A549 (cell line): ENCODE measurements at regions not wholly inside any gene's neighbourhood (a gene's known extent, or its start where the extent isn't known, plus 50 kb on each side); places are given as distances from the start of the nearest gene placed in this dataset.

Experiments used
- ATAC-seq, 2 experiments: fragments of 200-7000 bp in 1 of 2; fragments of >200 bp in 1 of 2; cut with Nextera tagmentation in 1 of 2; cut with Tn5 transposase in 1 of 2; 3 replicates each; pipeline versions ENCODE4 v1.8.0 to v1.9.1; 2018 to 2020; ENCODE audit warnings: mild to moderate bottlenecking in 1 of 2, moderate library complexity in 1 of 2
- CTCF ChIA-PET: fragments of 300-600 bp; sonication (Branson Sonifier 250); formaldehyde crosslinking; extraction: SDS; loops from one replicate; lab custom pipeline; 2021; ENCODE audit warnings: antibody characterized with exemption, inconsistent platforms; lab: Yijun Ruan, JAX
- POLR2A ChIA-PET: fragments of 350-600 bp; formaldehyde crosslinking; extraction: SDS; loops from one replicate; lab custom pipeline; 2021; ENCODE audit warnings: antibody characterized with exemption, inconsistent platforms; lab: Yijun Ruan, JAX
- DNase-seq, 2 experiments: peaks; one replicate each; pipeline versions ENCODE4 v3.0.0 to v3.0.0-alpha.2; 2011 to 2016; ENCODE audit warnings: low read depth in 1 of 2, low spot score in 1 of 2
- FAIRE-seq: peaks from 2 replicates; lab custom pipeline; 2011; peaks lifted over from hg19 to GRCh38; lab: Jason Lieb, UNC
- H3K27ac ChIP-seq, 2 experiments: fragments of >200 bp; sonication (Bioruptor Twin); formaldehyde crosslinking; 3 replicates each; pipeline ENCODE4 v1.5.1; 2016 to 2017
- H3K4me1 ChIP-seq: fragments of >200 bp; sonication (Bioruptor Twin); formaldehyde crosslinking; 3 replicates; pipeline ENCODE4 v1.6.1; 2016
- H3K4me2 ChIP-seq: fragments of >200 bp; sonication (Bioruptor Twin); formaldehyde crosslinking; 3 replicates; pipeline ENCODE4 v1.6.1; 2016
- H3K4me3 ChIP-seq: fragments of >200 bp; sonication (Bioruptor Twin); formaldehyde crosslinking; 3 replicates; pipeline ENCODE4 v1.5.1; 2016
- H3K9me3 ChIP-seq: fragments of >200 bp; sonication (Bioruptor Twin); formaldehyde crosslinking; 3 replicates; pipeline ENCODE4 v1.6.1; 2016
- BHLHE40 ChIP-seq: IDR thresholded peaks from 2 replicates; pipeline ENCODE4 v1.6.1; 2012; ENCODE audit warnings: low read depth, low read length, inconsistent platforms
- CHD2 ChIP-seq: fragments of 150-350 bp; IDR thresholded peaks from 2 replicates; pipeline ENCODE4 v1.6.1; 2014; ENCODE audit warnings: low read length; ENCODE audit not compliant: partially characterized antibody
- CHD4 ChIP-seq: fragments of 200-600 bp; sonication (generic); IDR thresholded peaks from 2 replicates; pipeline ENCODE4 v1.6.1; 2016; ENCODE audit warnings: antibody characterized with exemption, mild to moderate bottlenecking, borderline replicate concordance
- ESRRA ChIP-seq: fragments of 150-350 bp; IDR thresholded peaks from 2 replicates; pipeline ENCODE4 v1.6.1; 2014; ENCODE audit warnings: mild to moderate bottlenecking, low read length, borderline replicate concordance
- FOSB ChIP-seq: fragments of 250-450 bp; sonication (Bioruptor Pico); IDR thresholded peaks from 2 replicates; pipeline ENCODE4 v1.5.0; 2020; ENCODE audit warnings: mild to moderate bottlenecking, moderate library complexity
- FOSL2 ChIP-seq, 2 experiments: fragments of 450-650 bp in 1 of 2; fragments of >200 bp in 1 of 2; sonication (Bioruptor Twin) in 1 of 2; formaldehyde crosslinking; IDR thresholded peaks; 2 replicates each; pipeline versions ENCODE4 v1.5.0 to v1.6.1; 2016 to 2020; ENCODE audit warnings: mild to moderate bottlenecking in 1 of 2, moderate library complexity in 1 of 2
- GATA3 ChIP-seq: IDR thresholded peaks from 2 replicates; pipeline ENCODE4 v1.6.1; 2012; ENCODE audit warnings: borderline replicate concordance
- HDAC2 ChIP-seq: fragments of 200-600 bp; sonication (generic); IDR thresholded peaks from 2 replicates; pipeline ENCODE4 v1.6.1; 2016
- HOXA7 ChIP-seq: fragments of 250-450 bp; sonication (Bioruptor Pico); IDR thresholded peaks from 2 replicates; pipeline ENCODE4 v1.5.0; 2020; ENCODE audit warnings: mild to moderate bottlenecking, moderate library complexity
- JUNB ChIP-seq: fragments of >200 bp; sonication (Bioruptor Twin); formaldehyde crosslinking; IDR thresholded peaks from 2 replicates; pipeline ENCODE4 v1.6.1; 2016
- KDM5A ChIP-seq: fragments of 200-600 bp; sonication (generic); IDR thresholded peaks from 2 replicates; pipeline ENCODE4 v1.6.1; 2016; ENCODE audit warnings: antibody characterized with exemption, mild to moderate bottlenecking
- MAZ ChIP-seq: fragments of 150-350 bp; IDR thresholded peaks from 2 replicates; pipeline ENCODE4 v1.6.1; 2014; ENCODE audit warnings: antibody characterized with exemption, low read depth, low read length, borderline replicate concordance
- NFE2L2 ChIP-seq: fragments of 150-350 bp; conservative IDR thresholded peaks from 2 replicates; pipeline ENCODE4 v1.6.1; 2014; ENCODE audit warnings: low read length
- NPAS2 ChIP-seq: fragments of 250-450 bp; sonication (Bioruptor Pico); IDR thresholded peaks from 2 replicates; pipeline ENCODE4 v1.8.0; 2022; ENCODE audit warnings: mild to moderate bottlenecking, moderate library complexity, borderline replicate concordance
- POLR2AphosphoS2 ChIP-seq: conservative IDR thresholded peaks from 2 replicates; pipeline ENCODE4 v1.6.1; 2012; ENCODE audit warnings: low read length, improper control_type of control experiment, inconsistent platforms
- SMC3 ChIP-seq: fragments of >200 bp; sonication (Bioruptor Twin); formaldehyde crosslinking; IDR thresholded peaks from 3 replicates; pipeline ENCODE4 v1.6.1; 2018; ENCODE audit warnings: inconsistent platforms
- SREBF2 ChIP-seq: fragments of 450-650 bp; IDR thresholded peaks from 2 replicates; pipeline ENCODE4 v1.6.1; 2014; ENCODE audit warnings: mild to moderate bottlenecking, moderate library complexity
- ZFP36 ChIP-seq: fragments of 450-650 bp; IDR thresholded peaks from 2 replicates; pipeline ENCODE4 v1.6.1; 2014; ENCODE audit warnings: borderline replicate concordance; ENCODE audit not compliant: partially characterized antibody
- WGBS: methylation state at CpG from one replicate; pipeline ENCODE4 v1.1.6; 2017; ENCODE audit errors: missing lambda C conversion rate; 5-methylcytosine and 5-hydroxymethylcytosine counted together
- TF ChIP-seq, protein P1 (sequence below): IDR thresholded peaks from 2 replicates; pipeline ENCODE4 v1.6.1; 2012
- TF ChIP-seq, protein P2 (sequence below): fragments of 150-350 bp; IDR thresholded peaks from 2 replicates; pipeline ENCODE4 v1.6.1; 2014; ENCODE audit warnings: low read depth, mild to moderate bottlenecking, low read length
- TF ChIP-seq, protein P3 (sequence below): fragments of >200 bp; sonication (Bioruptor Twin); formaldehyde crosslinking; IDR thresholded peaks from 3 replicates; pipeline ENCODE4 v1.5.1; 2016
- TF ChIP-seq, protein P4 (sequence below): IDR thresholded peaks from 2 replicates; pipeline ENCODE4 v1.6.1; 2012
- TF ChIP-seq, protein P5 (sequence below): fragments of >200 bp; sonication (Bioruptor Twin); formaldehyde crosslinking; IDR thresholded peaks from 2 replicates; pipeline ENCODE4 v1.6.1; 2016

DNA sequence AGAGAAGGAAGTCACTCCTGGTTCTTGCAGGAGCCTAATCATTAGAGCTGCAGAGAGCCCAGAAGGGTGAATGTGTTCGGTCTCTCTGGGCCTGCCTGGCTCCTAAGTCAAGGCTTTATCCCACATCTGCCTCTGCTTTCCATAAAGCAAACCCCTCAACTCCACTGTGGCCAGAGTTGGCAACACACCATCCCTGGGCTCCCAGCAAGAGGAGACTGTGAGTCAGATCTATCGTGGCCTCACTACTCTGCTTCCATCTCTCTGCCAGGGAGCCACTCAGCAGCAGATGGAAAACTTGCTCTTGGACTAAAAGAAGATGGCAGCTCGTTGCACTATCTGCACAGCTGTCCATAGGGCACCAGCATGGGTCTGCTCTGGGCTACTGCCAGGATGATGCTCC, 348.2 kb downstream of the FBXW7 start:
- H3K9me3 ChIP-seq: no peaks in the 10 kb centered on the region
- TF ChIP-seq FOSL2 (IDR thresholded peaks at IDR 0.05): no peak
- no peak for TF ChIP-seq FOSL2 (CRISPR knock-in tag; IDR thresholded peaks at IDR 0.05)
- no peak for TF ChIP-seq KDM5A
- TF ChIP-seq, protein P1, sequence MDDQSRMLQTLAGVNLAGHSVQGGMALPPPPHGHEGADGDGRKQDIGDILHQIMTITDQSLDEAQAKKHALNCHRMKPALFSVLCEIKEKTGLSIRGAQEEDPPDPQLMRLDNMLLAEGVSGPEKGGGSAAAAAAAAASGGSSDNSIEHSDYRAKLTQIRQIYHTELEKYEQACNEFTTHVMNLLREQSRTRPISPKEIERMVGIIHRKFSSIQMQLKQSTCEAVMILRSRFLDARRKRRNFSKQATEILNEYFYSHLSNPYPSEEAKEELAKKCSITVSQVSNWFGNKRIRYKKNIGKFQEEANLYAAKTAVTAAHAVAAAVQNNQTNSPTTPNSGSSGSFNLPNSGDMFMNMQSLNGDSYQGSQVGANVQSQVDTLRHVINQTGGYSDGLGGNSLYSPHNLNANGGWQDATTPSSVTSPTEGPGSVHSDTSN: no peak
- no peak for TF ChIP-seq JUNB
- no peak for TF ChIP-seq GATA3
- TF ChIP-seq, protein P2, sequence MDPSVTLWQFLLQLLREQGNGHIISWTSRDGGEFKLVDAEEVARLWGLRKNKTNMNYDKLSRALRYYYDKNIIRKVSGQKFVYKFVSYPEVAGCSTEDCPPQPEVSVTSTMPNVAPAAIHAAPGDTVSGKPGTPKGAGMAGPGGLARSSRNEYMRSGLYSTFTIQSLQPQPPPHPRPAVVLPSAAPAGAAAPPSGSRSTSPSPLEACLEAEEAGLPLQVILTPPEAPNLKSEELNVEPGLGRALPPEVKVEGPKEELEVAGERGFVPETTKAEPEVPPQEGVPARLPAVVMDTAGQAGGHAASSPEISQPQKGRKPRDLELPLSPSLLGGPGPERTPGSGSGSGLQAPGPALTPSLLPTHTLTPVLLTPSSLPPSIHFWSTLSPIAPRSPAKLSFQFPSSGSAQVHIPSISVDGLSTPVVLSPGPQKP: no peak
- TF ChIP-seq FOSB (CRISPR knock-in tag): no peak
- no peak for TF ChIP-seq ESRRA
- no peak for TF ChIP-seq POLR2AphosphoS2
- TF ChIP-seq NFE2L2: no peak
- TF ChIP-seq BHLHE40: no peak
- TF ChIP-seq, protein P3, sequence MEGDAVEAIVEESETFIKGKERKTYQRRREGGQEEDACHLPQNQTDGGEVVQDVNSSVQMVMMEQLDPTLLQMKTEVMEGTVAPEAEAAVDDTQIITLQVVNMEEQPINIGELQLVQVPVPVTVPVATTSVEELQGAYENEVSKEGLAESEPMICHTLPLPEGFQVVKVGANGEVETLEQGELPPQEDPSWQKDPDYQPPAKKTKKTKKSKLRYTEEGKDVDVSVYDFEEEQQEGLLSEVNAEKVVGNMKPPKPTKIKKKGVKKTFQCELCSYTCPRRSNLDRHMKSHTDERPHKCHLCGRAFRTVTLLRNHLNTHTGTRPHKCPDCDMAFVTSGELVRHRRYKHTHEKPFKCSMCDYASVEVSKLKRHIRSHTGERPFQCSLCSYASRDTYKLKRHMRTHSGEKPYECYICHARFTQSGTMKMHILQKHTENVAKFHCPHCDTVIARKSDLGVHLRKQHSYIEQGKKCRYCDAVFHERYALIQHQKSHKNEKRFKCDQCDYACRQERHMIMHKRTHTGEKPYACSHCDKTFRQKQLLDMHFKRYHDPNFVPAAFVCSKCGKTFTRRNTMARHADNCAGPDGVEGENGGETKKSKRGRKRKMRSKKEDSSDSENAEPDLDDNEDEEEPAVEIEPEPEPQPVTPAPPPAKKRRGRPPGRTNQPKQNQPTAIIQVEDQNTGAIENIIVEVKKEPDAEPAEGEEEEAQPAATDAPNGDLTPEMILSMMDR: no peak
- no peak for TF ChIP-seq CHD2
- TF ChIP-seq NPAS2 (CRISPR knock-in tag): no peak
- TF ChIP-seq CHD4: no peak
- TF ChIP-seq SREBF2: no peak
- TF ChIP-seq HOXA7 (CRISPR knock-in tag): no peak
- no peak for TF ChIP-seq HDAC2
- no peak for TF ChIP-seq SMC3
- FAIRE-seq: no peak
- no peak overlapping the region for H3K27ac ChIP-seq
- POLR2A ChIA-PET: no interaction called here
- WGBS: 27% methylated on average over 3 of the region's 3 CpGs
- CTCF ChIA-PET: interaction anchor here (0.9 kb wide), 1 partner anchor 54 kb away, joined by 4 read pairs; no protein-coding TSS in a partner anchor
- H3K4me1 ChIP-seq: no peaks in the 10 kb centered on the region
- no peak for DNase-seq
- no peak for ATAC-seq
- H3K4me2 ChIP-seq: no peak overlapping the region
- no peak overlapping the region for H3K4me3 ChIP-seq

DNA sequence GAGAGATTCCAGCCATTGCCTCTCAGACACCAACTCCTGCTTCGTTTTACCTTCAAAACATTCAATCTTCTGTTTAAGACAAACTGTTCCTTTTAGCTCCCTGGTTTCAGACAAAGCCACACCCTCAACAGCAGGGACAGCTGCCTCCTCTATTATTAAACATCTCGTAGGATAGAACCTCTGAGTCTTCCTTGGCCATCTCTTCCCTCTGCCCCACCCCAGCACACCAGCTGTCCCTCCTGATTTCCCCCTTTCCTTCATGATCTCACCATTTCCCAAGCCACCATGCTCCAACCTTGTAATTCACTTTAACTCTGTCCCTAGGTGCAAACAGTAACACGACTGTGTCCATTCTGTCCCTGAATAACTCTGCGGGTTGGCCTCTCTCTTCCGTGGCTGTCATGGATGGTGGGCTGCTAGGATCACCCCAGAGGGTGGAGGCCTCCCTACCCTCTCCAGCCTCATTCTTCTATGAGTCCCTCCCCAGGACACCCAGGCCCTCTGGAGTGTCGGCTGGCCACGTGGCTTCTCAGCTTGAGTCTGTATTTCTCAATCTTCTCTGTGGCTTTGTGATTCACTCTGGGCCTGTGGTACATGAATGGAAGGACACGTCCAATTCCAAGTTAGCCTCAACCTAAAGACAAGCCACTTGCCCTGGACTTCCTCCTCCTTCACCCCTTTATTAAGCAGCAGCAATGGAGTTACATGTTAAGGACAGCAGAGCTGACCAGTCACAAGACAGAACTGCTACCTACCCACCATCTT, 349.9 kb downstream of the FBXW7 start:
- DNase-seq: no peak
- no peak overlapping the region for H3K27ac ChIP-seq
- TF ChIP-seq, protein P4, sequence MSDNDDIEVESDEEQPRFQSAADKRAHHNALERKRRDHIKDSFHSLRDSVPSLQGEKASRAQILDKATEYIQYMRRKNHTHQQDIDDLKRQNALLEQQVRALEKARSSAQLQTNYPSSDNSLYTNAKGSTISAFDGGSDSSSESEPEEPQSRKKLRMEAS: no peak
- TF ChIP-seq, protein P5, sequence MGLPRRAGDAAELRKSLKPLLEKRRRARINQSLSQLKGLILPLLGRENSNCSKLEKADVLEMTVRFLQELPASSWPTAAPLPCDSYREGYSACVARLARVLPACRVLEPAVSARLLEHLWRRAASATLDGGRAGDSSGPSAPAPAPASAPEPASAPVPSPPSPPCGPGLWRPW: no peak
- no peak for TF ChIP-seq ZFP36
- TF ChIP-seq MAZ: no peak
- ChIA-PET CTCF (no interaction called here), POLR2A (no interaction called here)
- FAIRE-seq: no peak
- WGBS: 30% methylated on average over 8 of the region's 8 CpGs
- no peaks in the 10 kb centered on the region for H3K9me3 ChIP-seq
- no peaks in the 10 kb centered on the region for H3K4me1 ChIP-seq
- H3K4me2 ChIP-seq: no peak overlapping the region
- no peak for ATAC-seq
- H3K4me3 ChIP-seq: no peak overlapping the region
